SHP77 treated with DMSO at 0.1 percent for 48 hours (cell line): ENCODE measurements at regions not wholly inside any gene's neighbourhood (a gene's known extent, or its start where the extent isn't known, plus 50 kb on each side); places are given as distances from the start of the nearest gene placed in this dataset.
"Not testable (repeated sequence)": the region's sequence is repeated elsewhere in the genome, so short reads cannot be mapped to it uniquely, and the experiment has no call there.

Experiments
- DNase-seq: peaks from one replicate; lab custom pipeline; 2025; lab: John Stamatoyannopoulos, UW

- DNase-seq = no peak
Measured at GRCh38 chr5:166880456-166880855, 1411.0 kb upstream of the WWC1 start.

GRCh38 chr5:166881802-166882201 is 1409.6 kb upstream of the WWC1 start:
- no peak for DNase-seq

GRCh38 chr5:166883016-166883415 is 1408.4 kb upstream of the WWC1 start:
- DNase-seq = no peak

DNA sequence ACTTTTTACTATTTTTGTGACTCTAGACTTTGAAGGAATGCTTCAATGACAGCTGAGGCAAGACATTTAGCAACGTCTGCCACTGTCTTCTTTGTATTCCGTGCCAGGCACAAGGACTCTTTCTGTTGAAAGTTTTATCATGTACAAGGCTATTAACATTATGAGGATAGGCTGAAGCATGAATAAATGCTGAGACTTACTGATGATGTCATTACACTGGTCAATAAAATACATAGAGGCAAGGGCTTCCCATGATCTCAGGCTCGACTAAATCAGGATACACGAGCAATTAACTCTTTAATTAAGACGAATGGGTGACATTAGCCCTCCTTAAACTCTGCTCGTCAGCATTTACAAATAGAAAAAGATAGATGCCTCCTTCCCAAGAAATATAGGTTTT is 1393.3 kb upstream of the WWC1 start:
- no peak for DNase-seq

- DNase-seq = no peak
Measured at GRCh38 chr5:166899343-166899742, 1392.1 kb upstream of the WWC1 start.

DNA sequence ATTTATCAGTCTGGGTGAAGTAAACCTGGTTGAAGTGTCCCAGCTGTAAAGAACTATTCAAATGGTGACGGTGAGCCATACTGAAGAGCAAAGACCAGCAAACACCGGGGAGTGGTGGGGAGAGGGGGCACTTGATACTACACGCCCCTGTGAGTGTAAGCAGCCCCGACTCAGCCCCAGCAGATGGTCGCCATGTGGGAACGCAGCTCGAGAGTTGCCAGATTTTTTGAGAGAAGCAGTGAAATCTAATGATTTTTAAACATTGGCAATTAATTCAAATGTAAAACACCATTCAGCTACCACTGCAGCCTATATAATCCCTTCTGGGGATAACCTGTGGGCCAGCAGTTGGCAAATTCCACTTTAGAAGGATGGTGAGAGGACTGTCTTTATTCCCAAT is 1386.9 kb upstream of the WWC1 start:
- DNase-seq = no peak

DNA sequence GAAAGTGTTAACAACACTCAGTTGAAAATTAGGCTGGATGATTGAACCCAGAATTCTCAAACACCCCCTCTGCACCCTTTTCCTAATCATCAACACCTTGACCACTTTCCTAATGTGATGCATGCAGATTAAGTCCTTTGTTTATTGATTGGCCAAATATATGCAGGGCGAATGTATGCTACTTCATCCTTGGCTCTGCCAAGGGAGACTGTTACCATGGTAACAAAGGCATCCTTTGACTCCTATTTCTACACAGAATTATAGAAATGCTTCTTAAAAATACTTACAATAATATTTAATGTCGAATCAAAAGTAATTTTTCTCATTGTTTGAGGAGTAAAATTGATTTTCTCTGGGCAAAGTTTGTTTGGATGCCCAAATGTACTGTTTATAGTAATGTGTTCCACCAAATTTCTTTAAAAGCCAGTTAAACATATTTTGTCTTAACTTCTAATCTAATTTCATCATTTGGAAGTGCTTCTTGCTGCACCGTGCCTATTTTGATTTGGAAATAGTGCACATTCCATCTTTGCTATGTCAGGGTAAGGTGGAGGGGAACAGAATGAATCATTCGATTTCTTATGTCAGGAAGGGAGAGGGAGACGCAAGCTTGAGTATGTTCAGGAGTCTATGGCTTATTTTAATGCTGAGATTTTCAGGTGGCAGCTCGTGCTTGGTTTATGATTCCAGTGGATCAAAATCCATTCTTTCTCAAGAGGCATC is 1384.3 kb upstream of the WWC1 start:
- no peak for DNase-seq

DNA sequence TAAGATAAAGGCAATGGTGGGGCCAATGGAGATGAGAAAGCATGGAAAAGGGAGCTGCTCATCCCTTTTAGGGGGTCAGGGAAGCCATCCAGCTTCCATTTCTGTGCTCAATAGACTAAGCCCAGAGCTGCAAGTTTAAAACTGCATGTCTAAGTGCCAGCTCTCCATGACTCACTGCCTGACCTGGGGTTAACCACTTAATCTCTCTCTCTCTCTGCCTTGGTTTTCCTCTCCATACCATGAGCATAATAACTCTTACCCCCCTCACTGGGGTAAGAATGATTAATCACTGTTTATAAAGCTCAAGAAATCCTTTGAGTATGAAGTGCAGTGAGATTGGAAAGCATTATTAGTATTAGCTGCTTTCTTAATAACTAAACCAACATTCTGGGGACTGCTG is 1382.4 kb upstream of the WWC1 start:
- no peak for DNase-seq

DNA sequence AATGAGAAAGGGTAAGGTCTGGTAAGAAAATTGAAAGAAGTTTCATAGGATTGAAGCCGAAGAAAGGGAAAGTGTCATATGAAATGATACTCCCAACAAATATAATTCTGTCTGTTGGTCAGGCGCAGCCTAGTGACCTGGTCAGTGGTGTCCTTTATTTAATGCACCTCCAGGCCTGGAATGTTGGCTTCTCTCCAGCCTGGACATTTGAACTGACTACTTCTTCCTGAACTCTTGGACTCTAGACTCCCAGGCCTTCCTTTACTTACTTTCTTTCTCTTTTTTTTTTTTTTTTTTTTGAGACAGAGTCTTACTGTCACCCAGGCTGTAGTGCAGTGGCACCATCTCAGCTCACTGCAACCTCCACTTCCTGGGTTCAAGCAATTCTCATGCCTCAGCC is 1381.5 kb upstream of the WWC1 start:
- DNase-seq = no peak

DNA sequence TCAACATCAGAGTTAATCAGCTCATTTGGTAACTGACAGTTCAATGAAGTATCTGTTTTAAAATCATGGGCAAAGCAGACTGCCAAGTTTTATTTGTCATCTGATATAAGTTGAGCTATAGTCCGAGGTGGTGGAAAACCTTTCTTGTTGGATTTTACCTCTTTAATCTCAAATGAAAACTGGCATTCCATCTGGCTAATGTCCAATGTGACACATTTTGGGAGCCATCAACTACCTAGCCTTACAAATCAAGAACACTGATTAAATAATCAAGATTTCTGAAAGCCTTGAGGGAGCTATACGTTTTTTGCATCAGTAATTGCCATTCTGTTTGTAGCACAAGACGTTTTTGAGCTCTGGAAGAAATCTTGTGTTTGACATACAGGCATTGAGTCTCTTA is 1380.5 kb upstream of the WWC1 start:
- DNase-seq = no peak

DNA sequence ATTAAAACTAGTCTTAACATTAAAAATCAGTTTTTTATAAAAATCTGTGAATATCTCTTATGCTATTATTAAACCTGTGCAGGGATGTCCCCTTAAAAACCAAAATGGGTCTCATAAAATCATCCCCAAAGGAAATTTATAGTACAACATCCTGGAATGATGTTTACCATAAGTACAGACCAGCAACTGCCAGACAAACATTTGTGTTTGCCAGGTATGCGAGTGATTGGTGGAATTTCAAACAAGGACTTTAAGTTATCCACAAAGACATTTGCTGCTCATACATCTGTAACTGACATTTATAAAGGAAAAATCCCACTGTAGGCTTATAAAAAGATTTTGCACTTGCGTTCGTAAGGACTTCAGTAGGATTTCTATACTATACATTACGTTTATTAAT is 1375.4 kb upstream of the WWC1 start:
- DNase-seq = no peak

DNA sequence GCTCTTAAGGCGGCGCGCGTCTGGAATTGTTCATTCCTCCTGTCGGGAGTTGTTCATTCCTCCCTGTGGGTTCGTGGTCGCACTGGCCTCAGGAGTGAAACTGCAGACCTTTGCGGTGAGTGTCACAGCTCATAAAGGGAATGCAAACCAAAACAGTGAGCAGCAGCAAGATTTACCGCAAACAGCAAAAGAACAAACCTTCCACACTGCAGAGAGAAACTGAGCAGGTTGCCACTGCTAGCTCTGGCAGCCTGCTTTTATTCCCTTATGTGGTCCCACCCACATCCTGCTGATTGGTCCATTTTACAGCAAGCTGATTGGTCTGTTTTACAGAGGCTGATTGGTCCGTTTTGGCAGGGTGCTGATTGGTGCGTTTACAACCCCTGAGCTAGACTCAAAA is 1365.3 kb upstream of the WWC1 start:
- DNase-seq = no peak

DNA sequence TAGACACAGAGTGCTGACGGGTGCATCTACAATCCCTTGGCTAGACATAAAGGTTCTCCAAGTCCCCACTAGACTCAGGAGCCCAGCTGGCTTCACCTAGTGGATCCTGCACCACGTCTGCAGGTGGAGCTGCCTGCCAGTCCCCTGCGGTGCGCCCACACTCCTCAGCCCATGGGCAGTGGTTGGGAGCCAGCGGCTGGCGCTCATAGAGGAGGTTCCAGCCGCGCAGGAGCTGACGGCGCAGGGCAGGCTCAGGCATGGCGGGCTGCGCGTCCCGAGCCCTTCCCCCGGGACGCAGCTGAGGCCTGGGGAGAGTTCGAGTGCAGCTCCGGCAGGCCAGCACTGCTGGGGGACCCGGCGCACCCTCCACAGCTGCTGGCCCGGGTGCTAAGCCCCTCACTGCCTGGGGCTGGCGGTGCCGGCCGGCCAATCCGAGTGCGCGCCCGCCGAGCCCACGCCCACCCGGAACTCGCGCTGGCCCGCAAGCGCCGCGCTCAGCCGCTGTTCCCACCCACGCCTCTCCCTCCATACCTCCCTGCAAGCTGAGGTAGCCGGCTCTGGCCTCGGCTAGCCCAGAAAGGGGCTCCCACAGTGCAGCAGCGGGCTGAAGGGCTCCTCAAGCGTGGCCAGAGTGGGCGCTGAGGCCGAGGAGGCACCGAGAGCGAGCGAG is 1364.5 kb upstream of the WWC1 start:
- not testable (repeated sequence) for DNase-seq

GRCh38 chr5:166936351-166936750 is 1355.1 kb upstream of the WWC1 start:
- DNase-seq = no peak

- DNase-seq = no peak
Measured at GRCh38 chr5:166938071-166938470, 1353.4 kb upstream of the WWC1 start.

DNA sequence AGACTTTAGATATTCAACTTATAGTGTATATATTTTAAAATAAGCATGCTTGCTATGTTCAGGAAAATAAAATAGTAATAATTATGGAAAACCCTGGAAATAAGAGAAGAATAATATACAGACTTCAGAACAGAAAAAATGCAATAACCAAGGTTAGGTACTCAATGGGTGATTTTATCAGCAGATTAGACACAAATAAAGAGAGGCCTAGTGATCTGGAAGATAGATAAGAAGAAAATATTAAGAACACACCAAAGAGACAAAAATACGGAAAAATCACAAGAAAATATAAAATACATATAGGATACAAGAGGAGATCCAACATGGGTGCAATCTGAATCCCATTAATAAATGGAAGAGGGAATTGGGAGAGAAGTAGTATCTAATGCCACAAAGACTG is 1348.5 kb upstream of the WWC1 start:
- no peak for DNase-seq

- DNase-seq = no peak
Measured at GRCh38 chr5:166947045-166947444, 1344.4 kb upstream of the WWC1 start.

- DNase-seq = no peak
Measured at GRCh38 chr5:166948679-166949078, 1342.8 kb upstream of the WWC1 start.

DNA sequence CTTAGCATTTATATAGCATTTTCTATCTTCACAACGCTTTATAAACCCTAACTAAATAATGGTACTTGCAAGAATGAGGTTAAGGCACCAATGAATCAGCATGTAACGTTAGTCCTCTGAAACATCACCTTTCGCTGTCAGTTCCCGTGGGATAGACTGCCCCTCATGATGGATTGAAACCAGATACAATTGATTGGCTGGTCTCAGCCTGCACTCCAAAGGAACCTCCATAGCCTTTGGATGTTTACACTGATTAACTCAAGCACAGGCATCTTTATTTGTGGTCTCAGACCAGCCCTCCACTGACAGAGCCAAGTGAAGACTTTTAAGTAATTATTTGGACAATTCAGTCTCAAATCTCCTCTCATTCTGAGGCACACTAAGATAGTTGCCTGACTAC is 1339.4 kb upstream of the WWC1 start:
- DNase-seq = no peak

GRCh38 chr5:166957782-166958181 is 1333.7 kb upstream of the WWC1 start:
- DNase-seq = no peak

DNA sequence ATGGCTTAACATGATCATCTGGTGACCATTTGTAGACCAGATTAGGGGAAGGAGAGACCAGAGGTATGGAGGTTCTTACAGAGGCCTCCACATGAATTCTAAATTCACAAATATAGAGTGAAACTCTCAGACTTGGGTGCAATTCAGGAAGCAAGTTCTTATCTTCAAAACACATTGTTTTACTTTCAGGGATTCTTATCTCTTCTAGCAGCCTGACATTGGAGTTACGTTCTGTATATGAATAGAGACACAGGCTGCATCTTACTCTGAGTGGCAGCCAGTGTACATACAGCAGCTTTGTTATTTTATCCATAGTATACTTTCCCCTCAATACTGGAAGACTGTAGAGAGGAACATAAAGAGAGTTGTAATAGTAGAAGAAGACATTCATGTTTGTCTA is 1331.7 kb upstream of the WWC1 start:
- DNase-seq = no peak

DNA sequence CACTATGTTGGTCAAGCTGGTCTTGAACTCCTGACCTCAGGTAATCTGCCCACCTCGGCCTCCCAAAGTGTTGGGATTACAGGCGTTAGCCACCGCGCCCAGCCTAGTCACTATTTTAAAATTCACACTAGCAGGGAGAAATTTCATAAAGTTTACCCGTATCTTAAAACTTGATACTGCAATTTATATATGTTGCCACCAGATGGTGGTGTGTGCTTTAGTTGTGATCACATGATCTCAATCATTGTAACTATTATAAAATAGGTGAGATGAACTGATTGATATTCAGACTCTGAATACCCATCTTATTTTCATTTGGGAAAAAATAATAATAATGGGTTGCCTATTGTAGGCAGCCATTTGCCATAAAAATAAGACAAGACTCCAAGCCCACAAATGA is 1330.4 kb upstream of the WWC1 start:
- no peak for DNase-seq

DNA sequence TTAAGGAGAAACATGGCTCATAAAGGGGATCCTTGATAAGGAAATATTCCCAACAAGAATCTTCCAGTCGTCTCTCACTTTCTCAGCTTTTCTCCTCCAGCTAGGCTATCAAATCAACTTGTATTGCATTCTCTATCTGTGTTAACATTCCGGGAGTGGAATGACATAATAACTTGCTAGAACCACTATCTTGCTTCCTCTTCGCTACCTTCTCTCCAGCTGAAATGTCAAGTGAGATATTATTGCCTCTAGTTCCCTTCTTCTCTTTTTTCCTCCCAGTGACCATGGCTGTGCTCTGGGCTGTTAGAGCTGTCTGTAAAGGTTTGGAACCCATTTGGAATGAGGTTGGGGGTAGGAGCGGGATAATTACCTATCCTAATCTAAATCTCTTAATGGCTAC is 1329.5 kb upstream of the WWC1 start:
- no peak for DNase-seq

- DNase-seq = no peak
Measured at GRCh38 chr5:166962461-166962860, 1329.0 kb upstream of the WWC1 start.
